Subcutaneous abdominal adipose tissue (tissue), 5 donors: ENCODE measurements at regions not wholly inside any gene's neighbourhood (a gene's known extent, or its start where the extent isn't known, plus 50 kb on each side); places are given as distances from the start of the nearest gene placed in this dataset.

ENCODE experiments used
- H3K27ac ChIP-seq: one replicate; pipeline ENCODE4 v1.7.0; 2013; ENCODE audit warnings: low read depth, mild to moderate bottlenecking, inconsistent platforms, low read length, moderate library complexity
- H3K27me3 ChIP-seq, 5 donors: one replicate each; pipeline ENCODE4 v1.7.0; 2013; ENCODE audit warnings: low read length in 5 of 5, inconsistent platforms in 1 of 5; ENCODE audit not compliant: control insufficient read depth in 5 of 5, insufficient read depth in 4 of 5
- H3K36me3 ChIP-seq, 5 donors: one replicate each; pipeline ENCODE4 v1.7.0; 2013; ENCODE audit warnings: low read length in 5 of 5; ENCODE audit not compliant: control insufficient read depth in 5 of 5, insufficient read depth in 5 of 5
- H3K4me1 ChIP-seq, 5 donors: one replicate each; pipeline ENCODE4 v1.7.0; 2013; ENCODE audit warnings: low read length in 5 of 5, mild to moderate bottlenecking in 3 of 5, moderate library complexity in 1 of 5; ENCODE audit not compliant: control insufficient read depth in 5 of 5, insufficient read depth in 5 of 5
- H3K4me3 ChIP-seq, 5 donors: one replicate each; pipeline ENCODE4 v1.7.0; 2013; ENCODE audit warnings: low read length in 5 of 5, low read depth in 1 of 5
- H3K9ac ChIP-seq, 5 donors: one replicate each; pipeline ENCODE4 v1.7.0; 2013; ENCODE audit warnings: low read length in 5 of 5, mild to moderate bottlenecking in 4 of 5, moderate library complexity in 3 of 5
- H3K9me3 ChIP-seq, 5 donors: one replicate each; pipeline ENCODE4 v1.7.0; 2013; ENCODE audit warnings: low read length in 5 of 5; ENCODE audit not compliant: control insufficient read depth in 5 of 5
- donor health status: healthy.
- donor health status: healthy.
- donor health status: healthy.
- donor health status: healthy.
- donor health status: healthy.

- H3K9me3 ChIP-seq = no peaks in the 10 kb centered on the region
- H3K27ac ChIP-seq = no peak overlapping the region
- no peak overlapping the region for H3K4me3 ChIP-seq
- peaks cover 0 to 8% (median 0%) of the 10 kb centered on the region in 5 donors for H3K4me1 ChIP-seq
- no peaks in the 10 kb centered on the region for H3K36me3 ChIP-seq
- no peaks in the 10 kb centered on the region for H3K27me3 ChIP-seq
- H3K9ac ChIP-seq = no peak overlapping the region
These were observed 481.4 kb downstream of the PSAT1 start for GRCh38 chr9:78778318-78778717.

DNA sequence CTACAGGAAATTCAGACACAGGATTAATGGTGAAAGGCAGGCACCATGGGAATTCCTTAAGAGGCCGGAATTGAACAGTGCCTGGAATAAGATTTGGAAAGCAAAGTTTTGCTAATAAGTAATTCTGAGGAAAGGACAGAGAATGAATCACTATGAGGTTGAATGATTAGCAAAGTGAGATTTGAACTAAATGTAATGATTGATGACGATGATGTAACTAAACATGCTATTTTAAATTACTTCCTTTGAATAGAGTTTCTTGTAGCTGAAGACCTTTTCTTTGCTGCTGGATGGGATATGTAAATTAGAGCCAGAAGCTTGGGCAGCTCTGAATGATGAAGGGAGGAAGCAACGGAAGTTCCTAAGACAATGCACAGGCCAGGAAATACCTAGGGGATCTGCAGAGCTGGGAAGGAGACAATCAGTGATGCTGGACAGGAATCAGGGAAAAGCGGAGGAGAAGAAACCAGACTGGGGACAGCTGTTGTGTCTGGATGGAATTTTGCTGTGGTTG is 482.0 kb downstream of the PSAT1 start:
- Histone ChIP-seq H3K4me1 (peaks cover 0 to 8% (median 0%) of the 10 kb centered on the region in 5 donors), H3K27ac (no peak overlapping the region), H3K4me3 (no peak overlapping the region), H3K9ac (no peak overlapping the region), H3K27me3 (no peaks in the 10 kb centered on the region), H3K9me3 (no peaks in the 10 kb centered on the region), H3K36me3 (no peaks in the 10 kb centered on the region)

GRCh38 chr9:78781681-78782080 is 484.8 kb downstream of the PSAT1 start:
- Histone ChIP-seq H3K27ac (no peak overlapping the region), H3K36me3 (no peaks in the 10 kb centered on the region), H3K9ac (no peak overlapping the region), H3K27me3 (no peaks in the 10 kb centered on the region), H3K4me3 (no peak overlapping the region), H3K9me3 (no peaks in the 10 kb centered on the region), H3K4me1 (no peaks in the 10 kb centered on the region)

GRCh38 chr9:78782234-78782633 is 485.3 kb downstream of the PSAT1 start:
- Histone ChIP-seq H3K36me3 (no peaks in the 10 kb centered on the region), H3K27ac (no peak overlapping the region), H3K4me1 (no peaks in the 10 kb centered on the region), H3K9me3 (no peaks in the 10 kb centered on the region), H3K9ac (no peak overlapping the region), H3K4me3 (no peak overlapping the region), H3K27me3 (no peaks in the 10 kb centered on the region)

DNA sequence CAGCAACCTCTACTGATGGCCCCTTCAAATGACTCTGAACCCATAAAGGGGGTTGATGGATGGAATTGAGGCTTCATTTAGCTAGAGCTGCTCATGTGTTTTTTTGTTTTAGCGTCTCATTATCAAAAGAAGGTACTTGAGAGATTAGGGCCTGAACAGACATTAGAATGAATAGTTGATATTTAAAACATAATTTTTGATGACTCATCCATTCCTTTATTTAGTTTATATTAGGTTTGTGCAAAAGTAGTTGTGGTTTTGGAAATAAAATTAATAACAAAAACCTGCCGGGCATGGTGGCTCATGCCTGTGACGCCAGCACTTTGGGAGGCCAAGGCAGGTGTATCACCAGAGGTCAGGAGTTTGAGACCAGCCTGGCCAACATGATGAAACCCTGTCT is 485.9 kb downstream of the PSAT1 start:
- H3K9me3 ChIP-seq = no peaks in the 10 kb centered on the region
- no peak overlapping the region for H3K4me3 ChIP-seq
- H3K4me1 ChIP-seq = no peaks in the 10 kb centered on the region
- H3K36me3 ChIP-seq = no peaks in the 10 kb centered on the region
- H3K27me3 ChIP-seq = no peaks in the 10 kb centered on the region
- no peak overlapping the region for H3K9ac ChIP-seq
- H3K27ac ChIP-seq = no peak overlapping the region

DNA sequence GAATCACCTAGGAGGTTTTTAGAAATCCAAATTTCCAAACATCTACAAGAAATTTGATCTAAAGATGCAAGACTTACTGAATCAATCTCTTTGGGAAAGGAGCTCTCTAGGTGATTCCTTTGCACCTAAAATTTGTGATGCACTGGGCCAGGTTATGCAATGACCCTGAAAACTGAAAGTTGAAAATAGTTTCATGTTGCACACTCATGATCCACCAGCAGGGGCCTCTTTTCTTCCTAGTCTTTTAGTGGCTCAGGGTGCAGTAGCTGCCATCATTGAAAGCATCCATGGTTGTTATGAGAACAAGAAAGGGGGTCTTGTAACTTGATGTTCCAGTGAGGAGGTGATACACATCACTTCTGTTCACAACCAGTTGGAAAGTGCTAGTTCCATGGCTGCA is 486.8 kb downstream of the PSAT1 start:
- H3K9ac ChIP-seq = no peak overlapping the region
- H3K27ac ChIP-seq = no peak overlapping the region
- H3K4me1 ChIP-seq = no peaks in the 10 kb centered on the region
- H3K27me3 ChIP-seq = no peaks in the 10 kb centered on the region
- H3K36me3 ChIP-seq = no peaks in the 10 kb centered on the region
- no peak overlapping the region for H3K4me3 ChIP-seq
- no peaks in the 10 kb centered on the region for H3K9me3 ChIP-seq

GRCh38 chr9:78786794-78787193 is 489.9 kb downstream of the PSAT1 start:
- no peaks in the 10 kb centered on the region for H3K4me1 ChIP-seq
- no peaks in the 10 kb centered on the region for H3K27me3 ChIP-seq

DNA sequence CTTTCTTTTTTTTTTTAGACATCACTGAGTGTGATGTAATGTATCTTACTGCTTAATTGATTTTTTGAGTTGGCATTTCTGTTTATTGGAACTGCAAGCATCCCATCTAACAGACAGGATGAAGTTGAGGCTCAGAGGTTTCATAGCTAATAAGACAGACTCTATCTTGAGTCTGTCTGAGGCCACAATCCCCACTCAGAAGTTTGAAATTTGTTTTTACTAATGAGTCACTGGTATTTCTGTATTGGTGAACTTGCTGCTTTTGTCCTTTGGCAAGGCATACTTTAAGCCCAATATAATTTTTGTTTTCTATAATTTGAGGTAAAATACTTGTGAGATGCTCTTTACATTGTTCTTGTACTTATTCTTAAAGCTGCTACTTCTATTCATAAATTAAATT is 491.2 kb downstream of the PSAT1 start:
- H3K4me3 ChIP-seq = no peak overlapping the region
- peaks cover 0 to 5% (median 3%) of the 10 kb centered on the region in 5 donors for H3K9me3 ChIP-seq

More at GRCh38 chr9:78786794-78787193, 489.9 kb downstream of the PSAT1 start:
- H3K9ac ChIP-seq = no peak overlapping the region
- H3K4me3 ChIP-seq = no peak overlapping the region
- peaks cover 0 to 5% (median 3%) of the 10 kb centered on the region in 5 donors for H3K9me3 ChIP-seq
- H3K27ac ChIP-seq = no peak overlapping the region
- no peaks in the 10 kb centered on the region for H3K36me3 ChIP-seq

GRCh38 chr9:78791779-78792178 is 494.9 kb downstream of the PSAT1 start:
- Histone ChIP-seq H3K27ac (no peak overlapping the region), H3K9me3 (peaks cover 0 to 5% (median 3%) of the 10 kb centered on the region in 5 donors), H3K4me1 (no peaks in the 10 kb centered on the region), H3K36me3 (no peaks in the 10 kb centered on the region), H3K27me3 (no peaks in the 10 kb centered on the region), H3K9ac (no peak overlapping the region), H3K4me3 (no peak overlapping the region)

More for the DNA sequence above, 491.2 kb downstream of the PSAT1 start:
- H3K27ac ChIP-seq = no peak overlapping the region
- no peak overlapping the region for H3K9ac ChIP-seq
- H3K27me3 ChIP-seq = no peaks in the 10 kb centered on the region
- no peaks in the 10 kb centered on the region for H3K36me3 ChIP-seq
- H3K4me1 ChIP-seq = no peaks in the 10 kb centered on the region

DNA sequence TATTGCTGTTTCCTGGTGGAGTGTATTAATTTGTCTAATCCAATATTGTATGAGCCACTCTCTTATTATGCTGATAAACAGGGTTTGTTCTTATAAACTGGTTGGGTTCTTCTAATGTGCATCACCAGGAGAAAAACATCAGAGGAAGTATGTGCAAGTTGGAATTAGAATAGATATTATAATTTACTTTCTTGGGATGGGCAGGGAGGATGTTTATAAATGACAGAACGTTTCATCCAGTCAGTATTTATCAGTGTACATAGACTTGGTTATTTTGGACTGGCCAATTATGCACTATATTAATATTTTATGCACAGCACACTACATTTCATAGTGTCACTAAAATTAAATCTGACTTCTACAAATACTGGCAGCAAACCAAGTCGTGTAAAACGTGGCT is 495.8 kb downstream of the PSAT1 start:
- Histone ChIP-seq H3K27me3 (no peaks in the 10 kb centered on the region), H3K36me3 (no peaks in the 10 kb centered on the region), H3K9me3 (peaks cover 0 to 5% (median 3%) of the 10 kb centered on the region in 5 donors)

GRCh38 chr9:78805771-78806170 is 508.8 kb downstream of the PSAT1 start:
- no peak overlapping the region for H3K9ac ChIP-seq
- H3K36me3 ChIP-seq = no peaks in the 10 kb centered on the region
- H3K4me1 ChIP-seq = peaks cover 0 to 5% (median 0%) of the 10 kb centered on the region in 5 donors
- no peaks in the 10 kb centered on the region for H3K27me3 ChIP-seq
- H3K4me3 ChIP-seq = no peak overlapping the region
- no peaks in the 10 kb centered on the region for H3K9me3 ChIP-seq
- H3K27ac ChIP-seq = no peak overlapping the region

More for the DNA sequence above, 495.8 kb downstream of the PSAT1 start:
- H3K9ac ChIP-seq = no peak overlapping the region
- no peak overlapping the region for H3K4me3 ChIP-seq
- H3K27ac ChIP-seq = no peak overlapping the region
- H3K4me1 ChIP-seq = no peaks in the 10 kb centered on the region
